ENCODE measurements at regions not wholly inside any gene's neighbourhood (a gene's known extent, or its start where the extent isn't known, plus 50 kb on each side); places are given as distances from the start of the nearest gene placed in this dataset.

- Histone ChIP-seq H3K4ac (replicated peaks; ENCODE audit: insufficient read length, low read depth, low read length) (no peak overlapping the region), H3K4me2 (ENCODE audit: insufficient read depth in 1 of 2, low read depth in 2 of 2, low read length in 2 of 2) (no peak overlapping the region), H2AK5ac (ENCODE audit: low read depth, low read length) (no peak overlapping the region), H2BK20ac (ENCODE audit: low read length) (no peak overlapping the region), H4K91ac (replicated peaks; ENCODE audit: insufficient read length, low read length) (no peak overlapping the region), H3K79me2 (ENCODE audit: control insufficient read depth in 1 of 2, insufficient read depth in 2 of 2, low read length in 2 of 2) (no peaks in the 10 kb centered on the region), H4K8ac (ENCODE audit: extremely low read depth, insufficient read depth, low read length) (no peak overlapping the region), H3K27ac (ENCODE audit: low read depth, low read length) (no peak overlapping the region), H2AFZ (ENCODE audit: low read length) (no peak overlapping the region), H3K4me1 (replicated peaks in 1 of 4; ENCODE audit: control insufficient read depth in 3 of 4, insufficient read depth in 4 of 4, low read length in 3 of 4) (no peaks in the 10 kb centered on the region; a peak in 3 of 7 replicates), H2BK15ac (ENCODE audit: low read length) (no peak overlapping the region), H4K5ac (ENCODE audit: insufficient read length, low read depth, low read length) (no peak overlapping the region), H3K23ac (ENCODE audit: insufficient read length) (no peak overlapping the region), H4K20me1 (replicated peaks in 1 of 2; ENCODE audit: control insufficient read depth in 1 of 2, insufficient read depth in 2 of 2, low read length in 2 of 2) (no peaks in the 10 kb centered on the region), H3K79me1 (ENCODE audit: low read depth, low read length) (no peaks in the 10 kb centered on the region), H2BK12ac (ENCODE audit: low read depth, low read length) (no peak overlapping the region), H2BK120ac (replicated peaks; ENCODE audit: low read depth, low read length) (no peak overlapping the region), H3K56ac (replicated peaks; ENCODE audit: insufficient read length, low read depth, low read length) (no peak overlapping the region), H3K27me3 (replicated peaks in 1 of 4; ENCODE audit: control insufficient read depth in 3 of 4, extremely low read depth in 1 of 4, insufficient read depth in 3 of 4, low read length in 3 of 4) (peaks cover 0 to 5% (median 0%) of the 10 kb centered on the region in 4 experiments; a peak in 1 of 7 replicates), H3K36me3 (ENCODE audit: control insufficient read depth in 2 of 4, insufficient read depth in 4 of 4, low read length in 3 of 4) (no peaks in the 10 kb centered on the region), H3K9me3 (ENCODE audit: insufficient read depth in 2 of 2, low read depth in 1 of 2, low read length in 1 of 2) (no peaks in the 10 kb centered on the region), H3K18ac (ENCODE audit: extremely low read depth, low read length) (no peak overlapping the region), H2BK5ac (ENCODE audit: low read depth, low read length) (no peak overlapping the region), H3K14ac (ENCODE audit: insufficient read length) (no peak overlapping the region), H3K4me3 (ENCODE audit: extremely low read depth in 1 of 4, insufficient read depth in 2 of 4, low read depth in 3 of 4, low read length in 4 of 4) (no peak overlapping the region), H3K23me2 (ENCODE audit: low read depth, low read length) (peaks cover 3% of the 10 kb centered on the region; the same call in 1 of the 2 replicates), H3K9ac (replicated peaks in 1 of 4; ENCODE audit: extremely low read depth in 1 of 4, low read depth in 3 of 4, low read length in 3 of 4) (no peak overlapping the region)
- TF ChIP-seq KDM1A (IDR thresholded peaks at IDR 0.05; ENCODE audit: borderline replicate concordance, low read length), result no peak
- TF ChIP-seq CHD2 (IDR thresholded peaks at IDR 0.05; ENCODE audit: low read length), result no peak
- TF ChIP-seq GABPA (IDR thresholded peaks at IDR 0.05; ENCODE audit: borderline replicate concordance, insufficient read depth, low read length), result no peak
- TF ChIP-seq JUN (IDR thresholded peaks at IDR 0.05; ENCODE audit: low read depth, low read length), result no peak
- ChIA-PET CTCF (ENCODE audit: partially characterized antibody) (interaction anchor here (1.0 kb wide), 1 partner anchor 11 kb away, joined by 3 read pairs; no protein-coding TSS in a partner anchor), POLR2A (ENCODE audit: partially characterized antibody) (no interaction called here)
- 89% methylated on average over 4 of the region's 4 CpGs; no CpG with 5 or more reads in 1 of the 2 experiments for WGBS, 2 experiments (ENCODE audit: extremely low coverage in 1 of 2, insufficient coverage in 1 of 2, insufficient read length in 1 of 2, insufficient replicate concordance in 2 of 2, low coverage in 1 of 2, low lambda C conversion rate in 2 of 2, missing lambda C conversion rate in 1 of 2)
- no peak for FAIRE-seq
- no peak for DNase-seq (ENCODE audit: low read depth in 1 of 2, low spot score in 2 of 2)
These were observed 77.6 kb upstream of the SNTG2 start for GRCh38 chr2:873027-873426.
